GM12873 (cell line): ENCODE measurements at regions not wholly inside any gene's neighbourhood (a gene's known extent, or its start where the extent isn't known, plus 50 kb on each side); places are given as distances from the start of the nearest gene placed in this dataset.

Experiments used
- CTCF ChIP-seq: IDR thresholded peaks from 2 replicates; pipeline ENCODE4 v1.5.1; 2012; ENCODE audit warnings: low read depth, mild to moderate bottlenecking, moderate library complexity, low read length, control low read depth; ENCODE audit not compliant: insufficient read depth; ENCODE audit errors: missing control alignments

GRCh38 chr6:56297022-56297989 is 49.9 kb upstream of the COL21A1 start:
- TF ChIP-seq CTCF: no peak
